ENCODE measurements at regions not wholly inside any gene's neighbourhood (a gene's known extent, or its start where the extent isn't known, plus 50 kb on each side); places are given as distances from the start of the nearest gene placed in this dataset.

GRCh38 chr2:163210430-163210918, 371.9 kb upstream of the KCNH7 start:
- Histone ChIP-seq H2AK5ac (ENCODE audit: low read depth, low read length) (no peak overlapping the region), H2BK5ac (ENCODE audit: low read length) (no peak overlapping the region), H3K79me1 (ENCODE audit: low read depth, low read length) (no peaks in the 10 kb centered on the region), H3K4ac (ENCODE audit: low read length) (no peak overlapping the region), H2BK15ac (ENCODE audit: low read length) (no peak overlapping the region), H2BK12ac (ENCODE audit: low read length) (no peak overlapping the region), H3K27me3 (ENCODE audit: control insufficient read depth in 3 of 3, insufficient read depth in 3 of 3, low read depth in 1 of 3, low read length in 3 of 3) (no peaks in the 10 kb centered on the region), H2AFZ (ENCODE audit: low read length) (no peak overlapping the region), H3K4me3 (ENCODE audit: low read length in 2 of 2) (no peak overlapping the region), H3K14ac (ENCODE audit: low read length) (no peak overlapping the region), H4K91ac (ENCODE audit: low read depth, low read length, poor library complexity) (no peak overlapping the region), H3K27ac (replicated peaks; ENCODE audit: low read length) (no peak overlapping the region), H3K23ac (ENCODE audit: low read depth, low read length, poor library complexity) (no peak overlapping the region), H3K4me2 (ENCODE audit: insufficient read depth, low read length, poor library complexity, severe bottlenecking) (no peak overlapping the region), H3K36me3 (replicated peaks in 1 of 2; ENCODE audit: control insufficient read depth in 2 of 2, insufficient read depth in 2 of 2, low read length in 2 of 2) (no peaks in the 10 kb centered on the region), H3K18ac (ENCODE audit: low read length) (no peak overlapping the region), H3K9ac (ENCODE audit: low read depth, low read length, poor library complexity) (no peak overlapping the region), H3K9me3 (replicated peaks in 1 of 2; ENCODE audit: control insufficient read depth in 2 of 2, insufficient read depth in 1 of 2, low read depth in 1 of 2, low read length in 2 of 2) (no peaks in the 10 kb centered on the region), H2BK120ac (ENCODE audit: low read depth, low read length) (no peak overlapping the region), H4K8ac (ENCODE audit: low read depth, low read length) (no peak overlapping the region), H3K4me1 (ENCODE audit: control insufficient read depth in 2 of 2, insufficient read depth in 1 of 2, low read depth in 1 of 2, low read length in 2 of 2) (peaks cover 7 to 13% of the 10 kb centered on the region in 2 donors)
- DNase-seq (ENCODE audit: low spot score) = no peak
- no CpG with 5 or more reads among the region's 1 CpG for WGBS, 2 donors (ENCODE audit: extremely low coverage in 2 of 2, insufficient read length in 2 of 2, insufficient replicate concordance in 1 of 2)

- DNase-seq (ENCODE audit: low spot score) = no peak
- no peak overlapping the region for H2BK5ac ChIP-seq (ENCODE audit: low read length)
- H4K91ac ChIP-seq (ENCODE audit: low read depth, low read length, poor library complexity) = no peak overlapping the region
- H3K9ac ChIP-seq (ENCODE audit: low read depth, low read length, poor library complexity) = no peak overlapping the region
- no peak overlapping the region for H2BK15ac ChIP-seq (ENCODE audit: low read length)
- H2AK5ac ChIP-seq (ENCODE audit: low read depth, low read length) = no peak overlapping the region
- H3K4me3 ChIP-seq (ENCODE audit: low read length in 2 of 2) = no peak overlapping the region
- no peaks in the 10 kb centered on the region for H3K27me3 ChIP-seq (ENCODE audit: control insufficient read depth in 3 of 3, insufficient read depth in 3 of 3, low read depth in 1 of 3, low read length in 3 of 3)
- H2BK12ac ChIP-seq (ENCODE audit: low read length) = no peak overlapping the region
- H3K4ac ChIP-seq (ENCODE audit: low read length) = no peak overlapping the region
- no peaks in the 10 kb centered on the region for H3K9me3 ChIP-seq (replicated peaks in 1 of 2; ENCODE audit: control insufficient read depth in 2 of 2, insufficient read depth in 1 of 2, low read depth in 1 of 2, low read length in 2 of 2)
- peaks cover 10 to 16% of the 10 kb centered on the region in 2 donors for H3K4me1 ChIP-seq (ENCODE audit: control insufficient read depth in 2 of 2, insufficient read depth in 1 of 2, low read depth in 1 of 2, low read length in 2 of 2)
- H3K79me1 ChIP-seq (ENCODE audit: low read depth, low read length) = no peaks in the 10 kb centered on the region
- no peak overlapping the region for H3K4me2 ChIP-seq (ENCODE audit: insufficient read depth, low read length, poor library complexity, severe bottlenecking)
- no peak overlapping the region for H3K14ac ChIP-seq (ENCODE audit: low read length)
- H4K8ac ChIP-seq (ENCODE audit: low read depth, low read length) = no peak overlapping the region
- H3K27ac ChIP-seq (replicated peaks; ENCODE audit: low read length) = no peak overlapping the region
- no peak overlapping the region for H3K23ac ChIP-seq (ENCODE audit: low read depth, low read length, poor library complexity)
- no peak overlapping the region for H3K18ac ChIP-seq (ENCODE audit: low read length)
- H2AFZ ChIP-seq (ENCODE audit: low read length) = peak overlapping the region; percentile 70
- WGBS, 2 donors (ENCODE audit: extremely low coverage in 2 of 2, insufficient read length in 2 of 2, insufficient replicate concordance in 1 of 2) = no CpG with 5 or more reads among the region's 2 CpGs
- no peak overlapping the region for H2BK120ac ChIP-seq (ENCODE audit: low read depth, low read length)
- H3K36me3 ChIP-seq (replicated peaks in 1 of 2; ENCODE audit: control insufficient read depth in 2 of 2, insufficient read depth in 2 of 2, low read length in 2 of 2) = no peaks in the 10 kb centered on the region
These were observed 369.3 kb upstream of the KCNH7 start for GRCh38 chr2:163207693-163208370.

GRCh38 chr2:163205589-163206254, 367.2 kb upstream of the KCNH7 start:
- peak overlapping the region; percentile 69 for H2AFZ ChIP-seq (ENCODE audit: low read length)
- no peaks in the 10 kb centered on the region for H3K9me3 ChIP-seq (replicated peaks in 1 of 2; ENCODE audit: control insufficient read depth in 2 of 2, insufficient read depth in 1 of 2, low read depth in 1 of 2, low read length in 2 of 2)
- H3K27me3 ChIP-seq (ENCODE audit: control insufficient read depth in 3 of 3, insufficient read depth in 3 of 3, low read depth in 1 of 3, low read length in 3 of 3) = no peaks in the 10 kb centered on the region
- H2BK5ac ChIP-seq (ENCODE audit: low read length) = no peak overlapping the region
- H2BK120ac ChIP-seq (ENCODE audit: low read depth, low read length) = no peak overlapping the region
- H3K79me1 ChIP-seq (ENCODE audit: low read depth, low read length) = no peaks in the 10 kb centered on the region
- H3K36me3 ChIP-seq (replicated peaks in 1 of 2; ENCODE audit: control insufficient read depth in 2 of 2, insufficient read depth in 2 of 2, low read length in 2 of 2) = no peaks in the 10 kb centered on the region
- H3K4me3 ChIP-seq (ENCODE audit: low read length in 2 of 2) = no peak overlapping the region
- H3K4ac ChIP-seq (ENCODE audit: low read length) = no peak overlapping the region
- H3K4me1 ChIP-seq (ENCODE audit: control insufficient read depth in 2 of 2, insufficient read depth in 1 of 2, low read depth in 1 of 2, low read length in 2 of 2) = peaks cover 10 to 16% of the 10 kb centered on the region in 2 donors
- H4K91ac ChIP-seq (ENCODE audit: low read depth, low read length, poor library complexity) = no peak overlapping the region
- no peak overlapping the region for H3K4me2 ChIP-seq (ENCODE audit: insufficient read depth, low read length, poor library complexity, severe bottlenecking)
- no peak overlapping the region for H2BK15ac ChIP-seq (ENCODE audit: low read length)
- no peak overlapping the region for H4K8ac ChIP-seq (ENCODE audit: low read depth, low read length)
- no peak overlapping the region for H3K23ac ChIP-seq (ENCODE audit: low read depth, low read length, poor library complexity)
- H3K9ac ChIP-seq (ENCODE audit: low read depth, low read length, poor library complexity) = no peak overlapping the region
- no peak overlapping the region for H2BK12ac ChIP-seq (ENCODE audit: low read length)
- no peak overlapping the region for H3K14ac ChIP-seq (ENCODE audit: low read length)
- no peak overlapping the region for H3K18ac ChIP-seq (ENCODE audit: low read length)
- H3K27ac ChIP-seq (replicated peaks; ENCODE audit: low read length) = peak overlapping the region; percentile 74
- DNase-seq (ENCODE audit: low spot score) = peak; percentile 51
- H2AK5ac ChIP-seq (ENCODE audit: low read depth, low read length) = no peak overlapping the region
- no CpG with 5 or more reads among the region's 7 CpGs for WGBS, 2 donors (ENCODE audit: extremely low coverage in 2 of 2, insufficient read length in 2 of 2, insufficient replicate concordance in 1 of 2)

GRCh38 chr2:163200741-163201140, 362.2 kb upstream of the KCNH7 start:
- Histone ChIP-seq H3K9ac (ENCODE audit: low read depth, low read length, poor library complexity) (no peak overlapping the region), H3K4me2 (ENCODE audit: insufficient read depth, low read length, poor library complexity, severe bottlenecking) (no peak overlapping the region), H2AFZ (ENCODE audit: low read length) (no peak overlapping the region), H3K4me3 (ENCODE audit: low read length in 2 of 2) (no peak overlapping the region), H3K23ac (ENCODE audit: low read depth, low read length, poor library complexity) (no peak overlapping the region), H2BK5ac (ENCODE audit: low read length) (no peak overlapping the region), H2BK15ac (ENCODE audit: low read length) (no peak overlapping the region), H3K9me3 (replicated peaks in 1 of 2; ENCODE audit: control insufficient read depth in 2 of 2, insufficient read depth in 1 of 2, low read depth in 1 of 2, low read length in 2 of 2) (peaks cover 1 to 4% of the 10 kb centered on the region in 2 donors), H3K4me1 (ENCODE audit: control insufficient read depth in 2 of 2, insufficient read depth in 1 of 2, low read depth in 1 of 2, low read length in 2 of 2) (peaks cover 5% of the 10 kb centered on the region in 2 donors), H2BK12ac (ENCODE audit: low read length) (no peak overlapping the region), H3K27me3 (ENCODE audit: control insufficient read depth in 3 of 3, insufficient read depth in 3 of 3, low read depth in 1 of 3, low read length in 3 of 3) (no peaks in the 10 kb centered on the region), H2BK120ac (ENCODE audit: low read depth, low read length) (no peak overlapping the region), H2AK5ac (ENCODE audit: low read depth, low read length) (no peak overlapping the region), H3K14ac (ENCODE audit: low read length) (no peak overlapping the region), H3K4ac (ENCODE audit: low read length) (no peak overlapping the region), H3K27ac (replicated peaks; ENCODE audit: low read length) (no peak overlapping the region), H3K79me1 (ENCODE audit: low read depth, low read length) (no peaks in the 10 kb centered on the region), H4K8ac (ENCODE audit: low read depth, low read length) (no peak overlapping the region), H4K91ac (ENCODE audit: low read depth, low read length, poor library complexity) (no peak overlapping the region), H3K36me3 (replicated peaks in 1 of 2; ENCODE audit: control insufficient read depth in 2 of 2, insufficient read depth in 2 of 2, low read length in 2 of 2) (no peaks in the 10 kb centered on the region), H3K18ac (ENCODE audit: low read length) (no peak overlapping the region)
- no peak for DNase-seq (ENCODE audit: low spot score)
- no CpG with 5 or more reads among the region's 4 CpGs for WGBS, 2 donors (ENCODE audit: extremely low coverage in 2 of 2, insufficient read length in 2 of 2, insufficient replicate concordance in 1 of 2)
